Central memory CD8-positive, alpha-beta T cell (primary cell): ENCODE measurements at regions not wholly inside any gene's neighbourhood (a gene's known extent, or its start where the extent isn't known, plus 50 kb on each side); places are given as distances from the start of the nearest gene placed in this dataset.

Experiments
- ATAC-seq: fragments of 150-1000 bp; cut with Tn5 transposase; replicated peaks from 2 replicates; pipeline ENCODE4 v1.10.0; 2022; ENCODE audit warnings: mild to moderate bottlenecking, moderate FRiP score, moderate number of reproducible peaks; ENCODE audit not compliant: poor library complexity, severe bottlenecking; ENCODE audit errors: extremely low read depth
- DNase-seq, 2 donors: peaks; one replicate each; pipeline ENCODE4 v3.0.0; 2021; ENCODE audit warnings: low spot score in 2 of 2
- H3K27ac Mint-ChIP-seq: one replicate; pipeline ENCODE4 v1.8.0; 2022; ENCODE audit warnings: low read depth, mild to moderate bottlenecking, moderate library complexity, mixed read lengths
- H3K27me3 Mint-ChIP-seq: one replicate; pipeline ENCODE4 v1.8.0; 2022; ENCODE audit warnings: mixed read lengths
- H3K36me3 Mint-ChIP-seq: one replicate; pipeline ENCODE4 v1.8.0; 2022; ENCODE audit warnings: mild to moderate bottlenecking, moderate library complexity, mixed read lengths; ENCODE audit not compliant: insufficient read depth
- H3K4me1 Mint-ChIP-seq: one replicate; pipeline ENCODE4 v1.8.0; 2022; ENCODE audit warnings: mixed read lengths
- H3K4me3 Mint-ChIP-seq: one replicate; pipeline ENCODE4 v1.8.0; 2022; ENCODE audit warnings: mild to moderate bottlenecking, moderate library complexity, mixed read lengths
- H3K9me3 Mint-ChIP-seq: one replicate; pipeline ENCODE4 v1.8.0; 2022; ENCODE audit warnings: mixed read lengths

DNA sequence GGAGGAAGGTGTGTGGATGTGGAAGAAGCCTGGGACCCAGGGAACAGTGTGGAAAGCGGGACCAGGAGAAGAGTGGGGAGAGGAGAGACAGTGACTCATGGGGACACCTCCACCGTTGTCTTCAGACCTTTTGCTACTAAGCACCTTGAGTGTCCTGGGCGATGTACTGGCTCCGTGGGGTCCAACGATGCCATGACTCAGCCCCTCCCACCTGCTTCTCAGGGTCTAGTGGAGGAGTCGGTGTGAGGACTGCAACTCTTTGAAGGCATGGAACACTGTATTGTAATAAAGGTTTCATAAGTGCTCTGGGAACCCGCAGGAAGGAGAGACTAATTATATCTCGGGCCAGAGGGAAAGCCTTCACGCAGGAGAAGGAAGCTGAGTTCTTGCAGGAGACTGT is 166.9 kb upstream of the KL start:
- H3K27me3 Mint-ChIP-seq: peaks cover 7% of the 10 kb centered on the region
- no peaks in the 10 kb centered on the region for H3K4me1 Mint-ChIP-seq
- no peak for DNase-seq
- H3K9me3 Mint-ChIP-seq: no peaks in the 10 kb centered on the region
- H3K4me3 Mint-ChIP-seq: no peak overlapping the region
- no peaks in the 10 kb centered on the region for H3K36me3 Mint-ChIP-seq
- ATAC-seq: no peak
- H3K27ac Mint-ChIP-seq: no peak overlapping the region

DNA sequence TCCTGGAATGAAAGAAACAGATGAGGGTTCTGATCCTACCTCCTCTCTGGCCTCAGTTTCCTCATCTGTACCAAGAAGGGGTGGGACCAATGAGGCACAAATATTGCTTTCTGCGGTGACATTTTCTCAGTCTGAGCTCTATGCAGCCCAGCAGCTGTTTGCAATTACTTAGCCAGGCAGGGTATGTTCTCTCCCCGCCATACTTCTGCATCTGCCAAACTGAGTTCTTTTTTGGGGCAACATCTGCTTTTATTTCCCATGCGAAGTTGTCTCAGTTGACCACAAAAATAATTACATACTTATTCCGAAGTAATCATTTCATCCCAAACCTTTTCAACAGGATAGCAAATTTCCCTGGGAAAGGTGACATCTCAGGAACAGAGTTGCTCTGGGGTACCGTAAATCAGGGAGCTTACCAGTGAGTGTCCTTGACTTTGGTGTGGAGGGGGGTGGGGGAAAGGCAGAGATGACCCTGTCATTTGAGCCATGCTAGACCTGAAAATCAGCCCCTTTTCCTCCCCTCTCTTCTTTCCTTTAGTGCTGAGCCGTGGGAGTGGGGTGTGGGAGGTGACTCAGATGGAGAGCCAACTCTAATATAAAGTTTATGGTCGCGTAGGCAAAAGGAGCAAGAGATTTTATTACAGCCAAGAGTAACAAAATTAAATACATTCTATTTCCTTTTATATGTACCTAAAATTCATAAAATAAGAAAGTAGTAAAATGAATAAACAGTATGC is 165.7 kb upstream of the KL start:
- H3K4me1 Mint-ChIP-seq: no peaks in the 10 kb centered on the region
- H3K4me3 Mint-ChIP-seq: no peak overlapping the region
- H3K9me3 Mint-ChIP-seq: no peaks in the 10 kb centered on the region
- H3K27me3 Mint-ChIP-seq: peaks cover 7% of the 10 kb centered on the region
- H3K36me3 Mint-ChIP-seq: no peaks in the 10 kb centered on the region
- ATAC-seq (no peak), DNase-seq (no peak)
- no peak overlapping the region for H3K27ac Mint-ChIP-seq

DNA sequence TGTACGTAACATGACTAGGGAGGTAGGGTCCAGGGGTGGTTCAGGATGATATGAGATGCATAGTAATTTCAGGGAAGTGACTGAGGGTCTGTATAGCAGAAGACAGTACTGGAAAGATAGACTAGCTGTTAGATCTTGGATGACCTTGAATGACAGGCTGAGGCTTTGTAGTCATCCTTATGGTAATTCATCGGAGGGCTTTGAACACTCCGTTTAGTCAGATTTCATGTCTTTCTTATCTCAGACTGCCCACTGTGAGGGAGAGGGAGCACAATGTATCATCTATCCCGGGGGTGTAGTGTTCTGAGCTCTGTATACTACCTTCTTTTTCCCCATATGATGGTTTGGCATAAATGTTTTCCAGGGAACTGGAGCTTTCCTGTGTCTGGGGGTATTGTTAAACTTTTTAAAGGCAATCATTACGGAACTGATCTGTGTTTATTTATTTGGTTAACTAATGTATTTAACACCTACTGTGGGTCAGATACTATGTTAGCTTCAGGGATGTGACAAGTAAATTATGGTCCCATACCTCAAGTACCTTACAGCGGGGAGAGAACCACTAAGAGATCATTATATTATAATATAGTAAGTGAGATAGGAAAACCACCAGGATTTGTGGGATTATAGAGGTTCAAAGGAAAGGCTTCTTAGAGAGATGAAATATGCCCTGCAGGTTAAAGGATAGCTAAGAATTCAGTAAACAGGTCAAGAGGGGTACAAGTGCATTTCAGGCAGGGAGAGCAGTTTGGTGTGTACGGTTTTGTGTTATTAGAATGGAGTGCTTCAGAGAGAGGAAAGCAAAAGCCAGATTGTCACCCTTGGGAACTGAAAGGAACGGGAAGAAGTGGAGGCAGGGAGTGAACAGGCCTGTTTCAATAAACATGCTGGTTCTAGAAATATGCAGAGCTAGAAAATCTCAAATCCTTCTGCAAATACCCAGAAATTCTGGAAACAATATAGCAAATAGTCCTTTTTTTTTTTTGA is 164.8 kb upstream of the KL start:
- Mint-ChIP-seq H3K27me3 (peaks cover 7% of the 10 kb centered on the region), H3K36me3 (no peaks in the 10 kb centered on the region), H3K4me3 (no peak overlapping the region), H3K27ac (no peak overlapping the region), H3K9me3 (no peaks in the 10 kb centered on the region), H3K4me1 (no peaks in the 10 kb centered on the region)
- no peak for DNase-seq
- no peak for ATAC-seq

DNA sequence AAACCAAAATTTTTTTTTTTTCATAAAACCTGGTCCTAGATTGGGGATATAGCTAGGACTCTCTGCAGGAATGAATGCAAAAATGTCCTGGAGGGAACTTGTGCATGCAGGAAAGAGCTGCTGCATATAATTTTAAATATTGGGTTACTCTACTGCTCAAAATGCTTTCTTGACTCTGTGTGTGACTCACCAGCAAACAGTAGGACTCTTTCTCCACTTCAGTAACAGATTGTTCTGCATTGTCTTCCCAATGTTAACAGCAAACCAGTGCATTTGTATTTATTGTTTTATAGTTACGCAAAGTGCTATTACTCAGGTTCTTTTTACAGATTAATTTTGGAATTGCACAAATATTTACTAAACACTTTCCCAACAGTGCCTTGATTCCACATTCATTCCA is 163.7 kb upstream of the KL start:
- H3K27ac Mint-ChIP-seq: no peak overlapping the region
- H3K36me3 Mint-ChIP-seq: no peaks in the 10 kb centered on the region
- H3K4me3 Mint-ChIP-seq: no peak overlapping the region
- DNase-seq (no peak), ATAC-seq (no peak)
- no peaks in the 10 kb centered on the region for H3K4me1 Mint-ChIP-seq
- peaks cover 7% of the 10 kb centered on the region for H3K27me3 Mint-ChIP-seq
- H3K9me3 Mint-ChIP-seq: no peaks in the 10 kb centered on the region

DNA sequence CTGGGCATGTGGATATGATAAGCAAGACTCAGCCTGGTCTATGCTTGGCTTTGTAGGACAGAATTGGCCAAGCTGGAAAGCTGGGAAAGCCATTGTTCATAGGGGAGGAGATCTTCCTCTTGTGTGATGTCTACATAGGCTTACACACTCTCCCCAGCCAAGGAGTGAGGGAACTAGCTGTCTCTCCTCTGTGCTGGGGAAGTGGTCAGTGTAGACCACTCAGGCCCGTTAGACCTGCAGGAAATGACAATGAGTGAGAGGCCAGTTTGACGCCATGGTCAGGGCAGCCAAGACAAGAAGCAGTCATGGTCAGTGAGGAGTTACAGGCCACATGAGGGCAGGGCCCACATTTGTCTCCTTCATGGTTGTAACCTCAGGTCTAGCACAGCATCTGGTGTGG is 159.1 kb upstream of the KL start:
- no peak overlapping the region for H3K4me3 Mint-ChIP-seq
- no peaks in the 10 kb centered on the region for H3K27me3 Mint-ChIP-seq
- H3K9me3 Mint-ChIP-seq: no peaks in the 10 kb centered on the region
- ATAC-seq (no peak), DNase-seq (no peak)
- no peak overlapping the region for H3K27ac Mint-ChIP-seq
- H3K36me3 Mint-ChIP-seq: no peaks in the 10 kb centered on the region
- no peaks in the 10 kb centered on the region for H3K4me1 Mint-ChIP-seq

DNA sequence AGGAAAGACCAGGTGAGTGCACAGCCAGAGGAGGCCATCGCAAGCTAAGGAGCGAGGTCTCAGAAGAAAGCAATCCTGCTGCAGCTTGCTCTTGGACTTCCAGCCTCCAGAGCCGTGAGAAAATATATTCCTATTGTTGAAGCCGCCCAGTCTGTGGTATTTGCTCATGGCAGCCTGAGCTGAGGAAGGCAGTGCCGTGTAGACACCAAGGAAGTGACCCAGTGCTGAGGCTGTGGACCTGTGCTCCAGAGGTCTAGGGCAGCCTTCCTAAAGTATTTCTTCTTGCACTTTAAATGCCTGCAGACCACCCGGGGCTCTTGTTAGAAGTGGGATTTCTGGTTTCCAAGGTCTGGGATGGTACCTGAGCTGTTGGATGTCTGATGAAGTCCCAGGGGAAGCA is 158.5 kb upstream of the KL start:
- ATAC-seq: no peak
- no peaks in the 10 kb centered on the region for H3K27me3 Mint-ChIP-seq
- no peak for DNase-seq

DNA sequence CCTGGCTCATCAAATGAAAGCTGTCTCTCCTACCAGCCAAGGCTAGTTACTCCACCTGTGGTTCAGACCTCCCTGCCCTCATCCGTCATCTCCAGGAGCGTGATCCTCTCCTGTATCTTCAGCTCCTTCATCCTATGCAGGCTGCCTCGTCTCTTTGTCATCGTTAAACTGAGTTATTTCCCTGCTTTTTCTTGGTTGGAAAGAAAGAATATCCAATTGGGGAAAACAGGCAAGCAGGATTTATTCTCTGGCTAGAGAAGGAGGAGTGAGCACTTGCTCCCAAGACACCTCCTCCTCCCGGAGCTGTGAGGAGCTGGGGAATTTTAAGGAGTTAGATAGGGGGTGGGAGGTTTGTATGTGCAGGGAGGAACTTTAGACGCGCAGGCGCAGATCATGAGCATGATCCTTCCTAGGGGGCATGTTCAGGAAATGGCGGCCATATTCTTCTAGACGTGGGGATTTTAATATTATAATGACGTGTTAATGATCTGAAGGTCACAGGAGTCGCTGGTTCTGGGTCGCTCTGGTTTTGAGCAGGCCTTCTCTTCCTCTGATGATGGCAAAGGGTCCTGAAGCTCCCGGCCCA is 156.4 kb upstream of the KL start:
- H3K4me3 Mint-ChIP-seq: no peak overlapping the region
- no peak overlapping the region for H3K27ac Mint-ChIP-seq
- no peaks in the 10 kb centered on the region for H3K36me3 Mint-ChIP-seq
- DNase-seq: no peak
- H3K27me3 Mint-ChIP-seq: no peaks in the 10 kb centered on the region
- ATAC-seq: no peak
- no peaks in the 10 kb centered on the region for H3K4me1 Mint-ChIP-seq
- no peaks in the 10 kb centered on the region for H3K9me3 Mint-ChIP-seq

More for the DNA sequence above, 158.5 kb upstream of the KL start:
- Mint-ChIP-seq H3K4me1 (no peaks in the 10 kb centered on the region), H3K27ac (no peak overlapping the region), H3K36me3 (no peaks in the 10 kb centered on the region), H3K9me3 (no peaks in the 10 kb centered on the region), H3K4me3 (no peak overlapping the region)

DNA sequence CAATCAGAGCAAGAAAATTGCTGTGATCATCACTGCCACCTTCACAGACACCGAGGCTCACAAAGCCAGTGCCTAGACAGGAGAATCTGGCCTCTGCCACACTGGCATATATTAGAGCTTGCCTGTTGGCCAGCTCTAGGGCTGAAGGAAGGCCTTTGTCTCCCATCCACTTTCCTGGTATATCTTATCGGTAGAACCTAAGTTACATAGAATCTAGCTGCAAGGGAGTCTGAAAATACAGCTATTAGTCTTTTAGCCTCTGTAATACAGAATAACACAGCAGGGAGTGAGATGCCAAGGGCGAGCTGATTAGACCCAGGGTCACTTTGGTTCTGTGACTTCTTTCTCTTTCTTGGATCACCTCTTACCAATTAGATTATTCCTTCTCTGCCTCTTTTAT is 154.9 kb upstream of the KL start:
- Mint-ChIP-seq H3K4me3 (no peak overlapping the region), H3K36me3 (no peaks in the 10 kb centered on the region), H3K27me3 (no peaks in the 10 kb centered on the region), H3K27ac (no peak overlapping the region), H3K9me3 (no peaks in the 10 kb centered on the region), H3K4me1 (no peaks in the 10 kb centered on the region)
- DNase-seq (no peak), ATAC-seq (no peak)

DNA sequence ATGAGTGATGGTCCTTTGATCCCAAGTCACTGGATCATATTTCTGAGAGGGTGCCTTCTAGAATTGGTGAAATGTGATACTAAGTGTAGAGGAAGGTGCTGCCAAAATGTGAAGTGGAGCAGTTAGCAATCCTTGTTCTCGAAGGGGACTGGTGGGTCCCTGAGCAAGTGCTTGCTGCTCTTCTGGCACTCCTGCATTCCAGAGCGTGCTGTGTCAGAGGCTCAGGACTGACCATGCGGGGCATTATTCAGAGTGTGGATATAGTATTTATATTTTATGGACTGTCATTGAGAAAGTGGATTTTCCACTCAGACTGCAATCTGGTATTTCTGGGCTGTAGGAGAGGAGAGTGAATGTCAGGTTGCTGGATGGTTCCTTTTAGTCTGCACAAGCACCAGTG is 152.6 kb upstream of the KL start:
- Mint-ChIP-seq H3K27ac (no peak overlapping the region), H3K4me3 (no peak overlapping the region), H3K4me1 (no peaks in the 10 kb centered on the region), H3K9me3 (no peaks in the 10 kb centered on the region), H3K36me3 (no peaks in the 10 kb centered on the region), H3K27me3 (no peaks in the 10 kb centered on the region)
- DNase-seq (no peak), ATAC-seq (no peak)

DNA sequence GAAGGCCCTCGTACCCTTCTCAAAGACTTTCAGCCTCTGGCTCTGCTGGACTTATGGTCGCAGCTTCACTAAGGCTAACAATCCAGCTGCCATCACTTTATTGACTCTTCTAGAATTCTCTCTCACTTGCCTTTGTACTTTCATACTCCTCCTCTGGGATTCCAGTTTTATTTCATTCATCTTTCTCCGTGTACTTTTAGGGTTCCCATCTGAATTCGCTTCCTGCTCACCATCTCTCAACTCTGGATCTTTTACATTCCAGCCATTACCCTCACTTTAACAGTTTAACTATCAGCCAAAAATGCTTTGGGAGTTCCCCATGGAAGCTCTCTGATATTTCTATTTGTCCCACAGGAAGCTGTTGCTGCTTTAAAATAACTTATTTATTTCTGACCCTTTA is 149.3 kb upstream of the KL start:
- no peaks in the 10 kb centered on the region for H3K27me3 Mint-ChIP-seq
- DNase-seq (no peak), ATAC-seq (no peak)
- no peak overlapping the region for H3K27ac Mint-ChIP-seq
- H3K4me3 Mint-ChIP-seq: no peak overlapping the region
- H3K9me3 Mint-ChIP-seq: no peaks in the 10 kb centered on the region
- no peaks in the 10 kb centered on the region for H3K4me1 Mint-ChIP-seq
- no peaks in the 10 kb centered on the region for H3K36me3 Mint-ChIP-seq

DNA sequence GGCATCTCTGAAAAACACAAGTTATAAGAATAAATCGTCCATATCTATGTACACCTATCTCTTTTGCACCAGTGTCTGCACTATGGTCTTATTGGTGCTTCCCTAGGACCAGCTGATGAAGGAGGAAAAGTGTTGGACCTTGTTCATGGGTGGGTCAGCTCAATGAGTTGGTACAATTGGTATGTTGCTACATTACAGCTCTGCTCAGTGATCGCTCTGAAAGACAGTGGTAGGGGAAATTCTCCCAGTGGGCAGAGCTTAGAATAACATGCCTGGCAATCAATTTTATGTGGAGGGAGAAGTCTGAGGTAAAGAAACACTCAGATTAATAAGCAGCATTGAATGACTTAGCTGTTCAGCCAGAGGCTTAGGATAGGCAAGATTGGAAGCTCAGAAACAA is 138.7 kb upstream of the KL start:
- DNase-seq (no peak), ATAC-seq (no peak)
- no peaks in the 10 kb centered on the region for H3K36me3 Mint-ChIP-seq
- no peaks in the 10 kb centered on the region for H3K4me1 Mint-ChIP-seq
- no peaks in the 10 kb centered on the region for H3K9me3 Mint-ChIP-seq
- no peaks in the 10 kb centered on the region for H3K27me3 Mint-ChIP-seq
- H3K4me3 Mint-ChIP-seq: no peak overlapping the region
- no peak overlapping the region for H3K27ac Mint-ChIP-seq

DNA sequence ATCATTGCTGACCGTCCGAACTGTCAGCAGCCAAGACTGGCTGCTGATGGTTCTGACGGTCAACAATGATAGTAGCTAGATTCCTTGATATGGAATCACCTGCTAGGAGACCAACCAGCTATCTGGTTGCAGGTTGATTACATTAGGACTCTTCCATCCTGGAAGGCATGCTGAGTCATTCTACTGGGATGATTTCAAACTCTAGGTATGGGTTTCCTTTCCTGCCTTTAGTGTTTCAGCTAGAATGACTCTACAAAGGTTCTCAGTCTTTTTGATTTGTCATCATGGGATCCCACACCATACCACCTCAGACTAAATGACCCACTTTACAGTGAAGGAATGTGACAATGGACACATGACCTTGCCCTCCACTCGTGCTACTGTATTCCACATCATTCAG is 138.1 kb upstream of the KL start:
- DNase-seq (no peak), ATAC-seq (no peak)
- no peaks in the 10 kb centered on the region for H3K27me3 Mint-ChIP-seq
- H3K9me3 Mint-ChIP-seq: no peaks in the 10 kb centered on the region
- no peaks in the 10 kb centered on the region for H3K4me1 Mint-ChIP-seq
- H3K4me3 Mint-ChIP-seq: no peak overlapping the region
- H3K27ac Mint-ChIP-seq: no peak overlapping the region
- H3K36me3 Mint-ChIP-seq: no peaks in the 10 kb centered on the region

DNA sequence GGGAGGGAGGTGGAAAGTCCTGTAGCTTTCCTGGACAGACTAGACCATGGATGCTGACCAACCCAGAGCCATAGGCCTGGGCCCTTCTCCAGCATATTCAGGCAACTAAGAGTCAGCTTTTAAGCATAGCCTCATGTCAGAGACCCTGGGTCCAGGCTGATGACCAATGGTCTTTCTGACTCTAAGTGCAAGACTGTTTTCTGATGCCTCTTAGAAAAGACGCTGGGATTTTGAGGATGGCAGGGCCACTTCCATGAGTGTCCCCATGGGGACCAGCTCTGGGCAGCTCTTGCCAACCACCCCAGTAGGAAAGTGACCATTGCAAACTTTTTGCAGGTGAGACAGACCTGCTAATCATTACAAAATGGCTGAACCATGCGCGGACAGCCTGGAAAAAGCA is 135.6 kb upstream of the KL start:
- H3K36me3 Mint-ChIP-seq: peaks cover 2% of the 10 kb centered on the region
- DNase-seq (no peak), ATAC-seq (no peak)
- H3K9me3 Mint-ChIP-seq: peaks cover 4% of the 10 kb centered on the region
- H3K4me1 Mint-ChIP-seq: no peaks in the 10 kb centered on the region
- no peaks in the 10 kb centered on the region for H3K27me3 Mint-ChIP-seq
- no peak overlapping the region for H3K4me3 Mint-ChIP-seq
- no peak overlapping the region for H3K27ac Mint-ChIP-seq
